Fibroblast of skin of left biceps (primary cell): ENCODE measurements at regions not wholly inside any gene's neighbourhood (a gene's known extent, or its start where the extent isn't known, plus 50 kb on each side); places are given as distances from the start of the nearest gene placed in this dataset.
"Not testable (repeated sequence)": the region's sequence is repeated elsewhere in the genome, so short reads cannot be mapped to it uniquely, and the experiment has no call there.

Experiments
- DNase-seq, 2 experiments: peaks; one replicate each; pipeline ENCODE4 v3.0.0-alpha.2; 2013; ENCODE audit warnings: low read depth in 2 of 2

GRCh38 chr6:165173484-165173883, 135.9 kb downstream of the C6orf118 start:
- DNase-seq = no peak

GRCh38 chr6:165167861-165168260, 141.5 kb downstream of the C6orf118 start:
- no peak for DNase-seq

- no peak for DNase-seq
These were observed 142.1 kb downstream of the C6orf118 start for GRCh38 chr6:165167311-165167710.

- DNase-seq = no peak
These were observed 145.9 kb downstream of the C6orf118 start for GRCh38 chr6:165163519-165163918.

GRCh38 chr6:165159460-165159859, 149.9 kb downstream of the C6orf118 start:
- no peak for DNase-seq

GRCh38 chr6:165146456-165146855, 162.9 kb downstream of the C6orf118 start:
- DNase-seq = no peak

DNA sequence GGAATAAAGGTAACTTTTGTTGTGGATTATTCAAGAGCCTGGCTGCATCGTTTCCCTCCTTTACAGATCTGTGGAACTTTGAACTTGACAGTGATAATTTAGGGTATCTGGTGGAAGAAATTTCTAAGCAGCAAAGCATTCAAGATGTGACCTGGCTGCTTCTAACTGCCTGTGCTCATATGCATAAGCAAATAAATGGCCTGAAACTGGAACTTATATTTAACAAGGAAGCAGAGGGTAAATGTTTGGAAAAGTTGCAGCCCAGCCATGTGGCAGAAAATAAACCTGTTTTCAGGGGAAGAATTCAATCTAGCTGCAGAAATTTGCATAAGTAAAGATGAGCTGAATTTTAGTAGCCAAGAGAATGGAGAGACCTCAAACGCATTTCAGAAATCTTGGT, 173.5 kb downstream of the C6orf118 start:
- DNase-seq = no peak

DNA sequence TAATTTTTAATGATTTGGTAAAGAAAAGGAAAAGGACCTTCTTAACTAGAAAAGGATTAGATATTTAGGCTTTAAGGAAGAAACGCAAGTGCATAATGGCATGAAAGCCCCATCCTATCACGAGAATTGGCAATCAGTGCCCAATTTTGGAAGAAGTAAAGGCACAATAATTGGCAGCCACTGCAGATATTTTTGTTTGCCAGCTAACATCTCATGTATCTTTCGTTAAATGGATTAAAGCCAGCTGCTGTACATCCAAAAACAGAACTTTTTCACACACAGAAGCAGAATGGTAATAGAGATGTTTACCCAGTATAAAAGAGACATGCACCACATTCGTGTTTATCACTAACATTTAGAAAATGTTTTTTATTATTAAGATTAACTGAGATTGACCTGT, 180.3 kb downstream of the C6orf118 start:
- no peak for DNase-seq

GRCh38 chr6:165127743-165128142, 181.7 kb downstream of the C6orf118 start:
- DNase-seq = not testable (repeated sequence)

GRCh38 chr6:165124681-165125080, 184.7 kb downstream of the C6orf118 start:
- not testable (repeated sequence) for DNase-seq

GRCh38 chr6:165119231-165120020, 190.0 kb downstream of the C6orf118 start:
- DNase-seq = no peak

GRCh38 chr6:165118736-165119135, 190.7 kb downstream of the C6orf118 start:
- DNase-seq = no peak

GRCh38 chr6:165117806-165118205, 191.6 kb downstream of the C6orf118 start:
- no peak for DNase-seq

DNA sequence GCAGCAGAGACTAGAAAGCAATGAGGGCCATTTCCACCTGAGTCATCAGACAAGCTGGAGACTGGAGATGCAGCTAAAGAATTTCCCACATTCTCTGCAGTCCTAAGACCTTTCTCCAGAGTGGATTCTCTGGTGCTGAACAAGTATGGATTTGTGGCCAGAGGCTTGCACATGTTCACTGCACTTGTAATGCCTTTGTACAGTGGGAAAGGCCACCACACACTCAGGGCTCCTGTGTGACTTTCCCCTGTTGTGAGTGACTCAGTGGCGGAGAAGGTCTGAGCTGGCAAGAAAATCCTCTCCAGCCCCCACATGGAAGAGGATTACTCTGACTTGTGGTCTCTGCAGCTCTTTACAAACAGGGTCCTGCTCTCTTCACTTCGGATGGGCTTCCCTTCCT, 192.3 kb downstream of the C6orf118 start:
- no peak for DNase-seq

DNA sequence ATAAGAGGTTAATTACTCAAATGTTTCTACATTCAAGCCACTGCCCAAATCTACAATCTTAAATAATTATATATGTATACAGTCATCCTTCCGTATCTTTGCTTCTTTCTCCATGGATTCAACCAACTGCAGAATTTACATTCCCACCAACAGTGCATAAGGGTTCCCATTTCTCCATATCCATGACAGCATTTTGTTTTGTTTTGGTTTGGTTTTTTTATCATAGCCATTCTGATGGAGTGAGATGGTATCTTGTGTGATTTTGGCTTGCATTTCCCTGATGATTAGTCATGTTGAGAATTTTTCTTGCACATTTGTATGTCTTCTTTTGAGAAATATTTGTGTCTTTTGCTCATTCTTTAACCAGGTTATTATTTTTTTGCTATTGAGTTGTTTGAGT, 198.5 kb downstream of the C6orf118 start:
- no peak for DNase-seq

DNA sequence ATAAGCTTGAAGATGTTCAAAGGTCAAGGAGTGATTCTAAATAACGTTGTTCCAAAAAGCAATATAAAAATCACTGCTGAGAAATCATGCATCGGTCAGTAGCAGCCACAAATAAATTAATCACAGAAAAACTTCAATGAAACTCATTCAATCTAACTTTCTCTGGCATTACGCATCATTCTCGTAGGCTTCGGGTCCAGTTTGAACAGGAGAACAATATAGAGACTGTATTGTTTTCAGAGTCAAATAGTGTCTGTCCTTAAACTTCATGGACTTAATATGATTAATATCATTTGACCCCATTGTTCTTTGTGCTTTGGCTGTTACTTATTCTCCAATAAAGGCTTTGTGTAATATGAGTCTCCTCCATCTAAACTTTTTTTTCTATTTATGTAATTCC, 200.4 kb downstream of the C6orf118 start:
- no peak for DNase-seq

DNA sequence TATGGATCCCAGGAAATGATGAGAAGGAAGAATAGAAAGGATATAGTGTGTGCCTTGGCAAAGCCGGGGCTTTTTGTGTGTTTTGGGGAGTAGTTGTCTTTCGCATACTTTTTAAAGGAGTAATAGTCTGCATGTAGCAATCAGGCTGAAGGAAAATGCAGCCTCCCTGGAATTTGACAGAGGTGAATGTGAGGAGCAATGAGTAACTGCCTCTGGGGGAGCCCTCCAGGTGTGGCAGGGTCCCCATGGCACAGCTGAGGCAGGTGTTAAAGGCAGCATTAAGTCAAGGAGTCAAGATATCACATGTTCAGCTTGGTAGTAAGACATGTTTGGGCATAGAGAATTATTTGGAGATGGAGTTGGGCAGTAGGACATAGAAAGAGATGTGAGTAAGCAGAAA, 203.1 kb downstream of the C6orf118 start:
- no peak for DNase-seq

- no peak for DNase-seq
These were observed 211.2 kb downstream of the C6orf118 start for GRCh38 chr6:165098165-165098564.

DNA sequence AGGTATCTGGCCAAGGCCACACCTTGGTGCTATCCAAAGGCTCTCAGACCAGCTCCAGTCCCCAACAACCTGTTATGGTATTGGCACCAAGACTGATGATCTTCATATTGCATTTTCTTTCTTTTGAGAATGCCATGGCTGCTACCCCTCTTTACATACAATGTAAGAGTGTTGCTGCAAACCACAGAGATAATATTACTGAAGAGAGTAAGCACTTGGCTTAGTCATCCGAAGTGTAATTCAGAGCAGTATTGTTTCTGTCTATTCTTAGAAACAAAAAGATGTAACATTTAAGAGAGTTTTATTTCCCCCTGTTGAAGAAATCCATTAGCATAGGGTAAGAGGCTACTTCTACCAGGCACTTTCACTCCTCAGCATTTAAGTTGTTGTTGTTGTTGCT, 212.5 kb downstream of the C6orf118 start:
- DNase-seq = no peak

GRCh38 chr6:165096209-165096608, 213.2 kb downstream of the C6orf118 start:
- no peak for DNase-seq

- DNase-seq = no peak
These were observed 216.4 kb downstream of the C6orf118 start for GRCh38 chr6:165092881-165093595.

GRCh38 chr6:165091121-165091785, 218.2 kb downstream of the C6orf118 start:
- DNase-seq = no peak

DNA sequence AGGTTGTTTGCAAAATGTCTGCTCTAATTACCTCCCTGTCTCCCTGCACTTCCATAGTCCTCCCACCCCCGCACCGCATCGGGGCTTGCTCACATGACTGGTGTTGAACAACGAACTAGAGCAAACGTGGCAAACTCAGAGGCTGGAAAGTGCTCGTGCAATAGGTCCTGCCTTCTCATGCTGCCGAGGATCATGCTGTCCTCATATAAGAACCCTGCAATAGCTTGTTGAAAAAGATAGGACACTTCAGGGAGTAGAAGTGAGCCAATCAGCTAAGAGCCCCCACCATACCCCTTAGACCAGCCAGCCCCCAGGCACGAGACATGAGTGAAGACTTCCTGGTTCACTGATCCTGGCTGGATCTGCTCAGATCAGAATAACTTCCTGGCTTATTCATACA, 219.2 kb downstream of the C6orf118 start:
- no peak for DNase-seq
